ENCODE measurements at regions not wholly inside any gene's neighbourhood (a gene's known extent, or its start where the extent isn't known, plus 50 kb on each side); places are given as distances from the start of the nearest gene placed in this dataset.
"Not testable (repeated sequence)": the region's sequence is repeated elsewhere in the genome, so short reads cannot be mapped to it uniquely, and the experiment has no call there.

DNA sequence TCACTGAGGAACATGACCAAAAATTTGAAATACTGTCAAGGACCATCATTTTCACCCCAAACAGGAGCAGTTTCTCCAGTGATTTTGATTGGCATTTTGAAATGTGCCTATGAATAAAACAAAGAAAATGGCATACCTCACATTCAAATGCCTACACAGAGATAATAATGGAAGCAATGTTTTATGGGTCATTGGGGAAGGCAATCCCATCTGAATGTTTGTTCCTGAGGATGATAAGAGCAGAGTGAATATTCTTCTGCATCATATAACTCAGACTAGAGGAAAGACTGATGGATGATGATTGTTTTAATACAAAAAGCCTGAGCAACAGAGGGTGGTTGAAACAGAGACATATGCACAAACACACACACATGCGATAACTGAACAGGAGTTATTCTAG, 2749.9 kb downstream of the PCDH9 start:
- DNase-seq: no peak

DNA sequence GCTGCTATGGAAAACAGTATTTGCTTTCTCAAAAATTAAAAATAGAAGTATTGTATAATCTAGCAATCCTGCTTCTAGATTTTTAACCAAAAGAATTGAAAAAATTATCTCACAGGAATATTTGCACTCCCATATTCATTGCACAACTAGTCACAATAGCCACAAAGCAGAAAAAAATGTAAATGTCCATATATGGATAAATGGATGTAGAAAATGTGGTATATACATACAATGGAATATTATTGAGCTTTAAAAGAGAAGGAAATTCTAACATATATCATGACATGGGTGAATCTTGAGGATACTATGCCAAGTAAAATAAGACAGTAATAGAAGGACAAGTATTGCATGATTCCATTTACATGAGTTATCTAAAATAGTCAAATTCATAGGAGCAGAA, 2753.0 kb downstream of the PCDH9 start:
- DNase-seq: no peak

DNA sequence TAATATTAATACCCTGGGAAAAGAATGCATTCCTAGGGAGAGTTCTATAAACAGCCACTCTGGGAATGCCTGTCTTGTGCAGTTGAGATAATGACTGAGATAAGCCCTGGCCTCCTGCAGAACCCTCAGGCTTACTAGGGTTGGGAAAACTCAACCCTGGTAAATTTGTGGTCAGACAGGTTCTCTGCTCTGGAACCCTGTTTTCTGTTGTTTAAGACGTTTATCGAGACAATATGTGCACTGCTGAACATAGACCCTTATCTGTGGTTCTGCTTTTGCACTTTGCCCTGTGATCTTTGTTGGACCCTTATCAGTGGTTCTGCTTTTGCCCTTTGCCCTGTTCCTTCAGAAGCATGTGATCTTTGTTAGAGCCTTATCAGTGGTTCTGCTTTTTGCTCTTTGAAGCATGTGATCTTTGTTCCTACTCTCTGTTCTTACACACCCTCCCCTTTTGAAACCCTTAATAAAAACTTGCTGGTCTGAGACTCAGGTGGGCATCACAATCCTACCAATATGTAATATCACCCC, 2754.0 kb downstream of the PCDH9 start:
- DNase-seq: not testable (repeated sequence)

DNA sequence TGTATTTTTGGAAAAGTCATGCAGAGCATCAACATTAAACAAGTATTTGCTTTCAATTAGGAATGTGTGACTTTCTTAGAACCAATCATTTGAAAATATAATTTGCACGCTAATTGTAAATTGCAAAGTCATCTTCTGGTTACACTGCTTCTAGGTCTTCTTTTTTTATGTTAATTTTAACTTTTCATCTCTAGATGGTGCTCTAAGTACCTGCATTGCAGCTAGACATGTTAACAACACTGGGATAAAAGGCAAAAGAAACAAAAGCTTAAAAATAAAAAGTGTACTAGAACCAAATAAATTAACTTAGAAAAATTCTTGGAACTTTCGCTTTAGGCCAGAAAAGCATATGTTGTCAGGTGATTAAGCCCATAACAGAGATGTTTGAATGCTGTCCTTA, 2758.2 kb downstream of the PCDH9 start:
- DNase-seq: no peak

DNA sequence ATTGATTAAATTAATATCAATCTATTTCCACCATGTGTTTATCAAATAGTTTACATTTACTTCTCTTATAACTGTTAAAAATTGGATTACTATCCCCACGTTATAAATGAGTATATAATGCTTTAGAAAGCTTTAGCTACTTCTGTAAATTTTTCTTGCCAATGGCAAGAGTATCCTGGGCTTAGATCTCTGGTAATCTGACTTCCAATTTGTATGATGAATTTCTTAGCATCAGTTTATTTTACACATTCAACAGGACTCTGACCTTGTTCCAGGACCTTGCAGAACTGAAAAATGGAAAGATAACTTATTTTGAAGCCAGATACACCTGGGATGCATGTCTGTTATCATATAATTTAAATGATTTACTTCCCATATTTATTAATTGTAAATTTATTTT, 2759.4 kb downstream of the PCDH9 start:
- DNase-seq: no peak

DNA sequence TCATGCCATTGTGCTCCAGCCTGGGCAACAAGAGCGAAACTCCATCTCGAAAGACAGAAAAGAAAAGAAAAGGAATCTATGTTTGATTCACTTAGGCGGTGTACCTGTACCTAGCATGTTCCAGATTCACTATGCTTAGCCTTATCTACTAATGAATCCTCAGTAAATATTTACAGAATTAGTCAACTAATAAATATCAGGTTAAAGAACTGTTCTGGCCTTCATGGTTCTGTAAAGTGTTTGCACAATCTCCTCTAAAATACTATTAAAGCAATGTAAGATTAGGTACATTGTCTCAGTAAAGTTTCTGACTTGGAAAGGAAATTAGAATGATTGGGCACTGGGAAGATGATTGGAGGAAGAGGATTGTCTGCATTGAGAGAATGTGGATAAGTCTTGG, 2770.4 kb downstream of the PCDH9 start:
- no peak for DNase-seq

DNA sequence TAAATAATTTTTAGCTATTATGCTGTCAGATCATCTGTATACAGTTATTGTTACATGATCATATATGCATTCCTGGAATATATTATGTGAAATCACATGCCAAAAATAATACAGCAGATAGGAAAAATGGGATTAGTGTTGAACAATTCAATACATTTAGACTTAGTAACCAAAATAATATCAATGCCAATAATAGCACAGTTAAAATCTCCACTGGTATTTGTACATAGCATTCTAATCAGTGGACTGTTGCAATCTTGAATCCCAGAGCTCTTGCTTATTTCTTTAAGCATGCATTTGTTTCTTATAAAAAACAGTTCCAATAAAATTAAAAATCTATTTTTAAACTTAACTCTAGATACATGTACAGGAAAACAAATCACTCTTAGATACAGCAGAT, 2772.2 kb downstream of the PCDH9 start:
- DNase-seq: no peak

DNA sequence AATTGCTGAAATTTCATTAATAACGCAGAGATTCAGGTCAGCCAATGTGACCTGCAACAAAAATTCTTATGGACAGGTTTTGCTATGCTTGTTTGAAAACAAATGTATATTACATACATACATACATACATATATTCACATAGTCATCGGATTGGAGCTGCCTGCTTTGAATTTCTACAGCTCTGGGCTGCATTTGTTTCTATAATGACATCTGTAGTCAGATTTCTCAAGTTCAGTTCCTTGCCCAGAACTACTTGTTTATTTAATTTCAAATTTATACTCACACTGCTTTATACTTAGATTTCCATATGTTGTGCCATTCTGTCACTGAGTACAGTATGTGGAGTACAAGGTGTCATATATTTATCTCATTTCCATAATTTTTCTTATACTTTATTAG, 2775.0 kb downstream of the PCDH9 start:
- no peak for DNase-seq

DNA sequence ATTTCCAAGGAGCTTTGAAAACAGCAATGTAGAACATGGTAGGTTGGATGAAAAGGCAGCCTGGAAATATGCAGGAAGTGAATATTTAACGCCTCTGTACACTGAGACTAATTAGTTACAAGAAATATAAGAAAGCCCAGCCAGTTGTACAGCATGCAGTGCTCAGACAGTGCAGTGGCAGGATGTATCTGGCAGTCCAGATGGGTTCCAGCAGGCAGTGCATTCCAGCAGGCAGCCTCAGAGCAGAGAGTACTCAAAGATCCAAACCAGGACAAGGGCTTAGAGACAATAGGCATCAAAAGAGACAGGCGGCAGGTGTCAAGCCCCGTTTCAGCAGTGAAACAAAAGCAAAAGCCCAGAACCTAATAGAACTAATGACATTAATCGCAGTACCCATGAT, 2776.3 kb downstream of the PCDH9 start:
- DNase-seq: no peak

DNA sequence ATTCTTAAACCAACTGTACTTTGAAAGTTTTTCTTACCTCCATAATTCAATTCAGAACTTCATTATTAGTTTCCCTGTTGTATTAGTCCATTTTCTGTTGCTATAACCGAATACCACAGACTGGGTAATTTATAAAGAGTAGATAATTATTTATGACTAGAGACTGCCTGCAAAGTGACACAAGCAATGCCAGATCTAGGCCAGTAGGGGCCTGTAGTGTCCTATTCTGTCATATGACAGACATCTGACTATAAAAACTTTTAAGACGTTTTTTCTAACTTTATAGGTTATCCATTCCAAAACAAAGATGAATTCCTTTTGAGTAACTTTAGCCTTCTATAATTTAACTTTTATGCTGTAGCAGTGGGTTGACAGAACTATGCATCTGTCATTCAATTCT, 2783.8 kb downstream of the PCDH9 start:
- no peak for DNase-seq

DNA sequence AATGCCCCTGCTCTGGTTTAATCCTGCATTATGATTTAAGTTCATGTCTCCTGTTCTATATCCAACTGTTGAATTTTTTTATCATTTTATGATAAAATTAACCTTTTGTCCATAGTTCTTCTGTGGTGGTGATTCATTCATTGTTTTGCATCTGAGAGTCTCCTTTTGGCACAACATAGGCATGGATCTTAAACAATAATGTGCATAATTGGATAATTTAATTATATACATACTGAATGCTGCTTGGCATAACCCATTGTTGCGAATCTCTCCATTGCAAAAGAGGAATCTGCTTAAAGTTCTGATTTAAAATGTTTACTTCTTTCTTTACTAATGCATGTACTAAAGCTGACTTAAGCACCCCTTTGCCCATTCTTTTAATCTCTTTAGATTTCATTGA, 2788.4 kb downstream of the PCDH9 start:
- DNase-seq: no peak

DNA sequence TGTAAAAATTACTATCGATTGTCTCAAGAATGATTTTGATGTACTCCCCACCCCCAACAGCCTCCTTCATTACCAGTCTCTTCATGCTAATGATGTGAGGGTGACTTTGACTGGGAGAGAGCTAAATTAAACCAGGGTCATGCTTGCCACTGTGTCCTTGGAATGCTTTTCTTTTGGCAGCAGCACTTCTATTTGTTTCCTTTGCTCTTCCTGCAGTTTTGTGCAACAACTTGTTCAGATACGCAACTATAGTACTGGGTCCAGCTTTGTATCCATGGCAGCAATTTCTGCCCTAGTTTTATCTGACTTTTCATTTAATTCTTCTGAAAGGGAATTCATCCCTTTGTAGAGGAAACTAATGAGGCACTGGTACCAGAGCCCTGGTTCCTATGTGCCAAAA, 2792.1 kb downstream of the PCDH9 start:
- no peak for DNase-seq

DNA sequence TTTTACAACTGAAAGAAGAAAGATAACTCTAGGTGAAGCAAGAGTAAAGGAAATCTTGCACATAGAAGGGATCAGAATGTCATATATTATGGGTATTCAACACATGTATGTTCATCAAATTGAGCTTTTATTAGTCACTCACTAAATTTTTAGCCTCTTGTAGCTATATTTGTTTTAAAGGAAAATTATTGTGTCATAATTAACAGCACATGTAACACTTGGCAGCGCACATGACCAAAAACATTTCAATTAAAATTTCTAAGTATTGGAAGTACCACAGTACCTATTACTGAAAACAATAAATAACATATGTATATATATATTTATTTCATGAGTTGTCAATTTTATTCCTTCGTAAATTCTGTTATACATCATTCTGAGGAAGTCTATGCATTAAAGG, 2800.4 kb downstream of the PCDH9 start:
- DNase-seq: no peak

DNA sequence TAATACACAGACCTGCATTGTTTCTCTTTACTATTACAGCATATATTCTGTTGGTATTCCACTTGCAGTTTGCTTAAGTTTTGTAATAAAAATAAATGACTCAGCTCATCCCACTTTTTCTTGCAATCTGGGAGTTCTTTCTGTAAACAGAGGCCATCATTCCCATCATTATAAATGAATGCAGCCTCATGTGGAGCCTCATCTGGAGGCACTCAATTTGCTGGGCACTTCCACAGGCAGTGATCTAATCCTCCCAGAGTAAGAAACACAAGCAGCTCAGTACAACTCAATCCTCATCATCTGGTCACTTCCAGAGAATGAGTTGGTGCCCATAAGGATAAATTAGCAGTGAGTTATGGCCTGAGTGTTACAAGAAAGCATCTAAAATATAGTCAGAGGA, 2801.9 kb downstream of the PCDH9 start:
- DNase-seq: no peak

DNA sequence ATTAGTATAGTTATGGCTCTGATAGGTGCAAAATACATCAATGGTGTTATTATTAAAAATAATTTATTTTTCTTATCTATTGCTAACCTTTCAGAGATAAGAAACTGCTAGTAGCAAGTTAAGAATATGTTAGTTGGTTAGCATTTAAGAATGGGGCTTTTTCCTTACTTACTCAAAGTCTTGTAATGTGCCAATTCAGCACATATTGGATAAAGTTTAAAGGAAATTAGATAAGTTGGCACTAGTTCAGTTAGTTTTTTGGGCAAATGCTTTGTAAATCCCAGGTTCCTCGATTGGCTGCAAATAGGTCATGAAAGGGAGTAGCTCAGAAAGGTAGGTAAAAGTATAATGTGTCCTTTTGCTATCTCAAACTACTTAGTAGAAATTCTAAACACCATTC, 2806.7 kb downstream of the PCDH9 start:
- no peak for DNase-seq

DNA sequence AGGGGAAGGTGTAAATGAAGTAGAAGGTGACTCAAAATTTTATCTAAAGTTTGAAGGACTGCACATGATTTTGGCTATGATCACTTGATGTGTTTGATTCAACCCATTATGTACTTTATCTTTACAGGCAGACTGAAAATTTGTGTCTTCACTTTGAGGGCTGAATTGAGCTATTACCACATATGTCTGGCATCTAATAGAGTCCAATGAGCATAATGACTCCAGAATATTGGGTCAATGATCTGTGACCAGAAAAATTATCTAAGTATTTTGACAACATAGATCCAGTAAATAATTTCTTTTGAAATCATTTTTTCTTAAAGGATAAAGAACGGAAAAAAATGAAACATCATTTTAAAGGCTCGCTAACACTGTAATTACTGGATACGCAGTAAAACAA, 2810.0 kb downstream of the PCDH9 start:
- no peak for DNase-seq

DNA sequence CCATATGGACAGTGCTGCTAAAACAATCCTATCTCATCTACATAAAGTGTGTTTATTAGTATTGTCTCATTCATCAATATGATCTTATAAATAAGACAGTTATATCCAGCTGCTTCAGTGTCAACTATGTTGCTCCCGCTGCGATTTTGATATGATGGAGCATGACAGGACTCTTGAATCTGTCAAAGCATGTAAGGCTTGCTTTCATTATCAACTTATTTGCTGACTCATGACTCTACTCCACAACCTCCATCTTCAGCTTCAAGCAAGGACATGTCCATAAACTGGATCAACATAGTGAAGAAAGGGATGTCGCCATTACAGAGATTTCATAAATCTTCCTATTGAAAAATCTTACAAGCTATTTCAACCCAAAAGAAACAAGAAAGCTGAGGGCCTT, 2812.6 kb downstream of the PCDH9 start:
- DNase-seq: no peak

DNA sequence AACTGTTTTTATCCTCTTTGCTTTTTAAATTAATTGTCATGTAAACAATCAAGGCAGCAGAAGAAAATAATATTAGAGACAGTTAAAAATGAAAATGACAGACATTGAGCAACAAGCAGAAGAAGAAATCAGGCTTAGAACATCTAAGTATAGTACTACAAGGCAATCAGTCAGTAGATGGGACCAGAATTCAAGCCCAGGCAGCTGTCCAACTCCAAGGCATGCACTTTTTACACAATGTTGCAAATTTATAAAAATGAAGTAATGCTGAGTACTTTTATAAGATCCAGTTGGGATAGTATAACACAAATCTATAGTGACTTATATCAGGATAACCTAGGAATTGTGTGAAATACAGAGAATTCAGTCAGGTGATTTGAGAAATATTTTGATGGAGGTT, 2815.8 kb downstream of the PCDH9 start:
- DNase-seq: no peak

DNA sequence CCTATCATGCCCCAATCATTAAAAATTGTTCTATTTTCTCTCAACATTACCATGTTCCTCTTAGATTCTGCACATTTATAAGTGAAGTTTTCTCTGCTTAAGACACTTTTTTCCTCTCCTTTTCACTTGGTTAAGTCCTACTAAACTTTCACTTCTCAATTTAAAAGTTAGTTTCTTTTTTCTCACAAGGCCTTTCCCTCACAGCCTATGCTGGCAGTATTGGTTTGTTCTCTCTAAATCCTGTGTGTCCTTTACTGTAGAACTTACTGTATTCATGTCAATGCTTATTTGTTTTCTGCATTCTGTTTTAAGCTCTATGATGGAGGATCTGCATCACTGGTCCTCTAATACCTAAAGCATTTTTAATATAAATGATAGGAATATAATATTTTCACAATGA, 2816.6 kb downstream of the PCDH9 start:
- no peak for DNase-seq

DNA sequence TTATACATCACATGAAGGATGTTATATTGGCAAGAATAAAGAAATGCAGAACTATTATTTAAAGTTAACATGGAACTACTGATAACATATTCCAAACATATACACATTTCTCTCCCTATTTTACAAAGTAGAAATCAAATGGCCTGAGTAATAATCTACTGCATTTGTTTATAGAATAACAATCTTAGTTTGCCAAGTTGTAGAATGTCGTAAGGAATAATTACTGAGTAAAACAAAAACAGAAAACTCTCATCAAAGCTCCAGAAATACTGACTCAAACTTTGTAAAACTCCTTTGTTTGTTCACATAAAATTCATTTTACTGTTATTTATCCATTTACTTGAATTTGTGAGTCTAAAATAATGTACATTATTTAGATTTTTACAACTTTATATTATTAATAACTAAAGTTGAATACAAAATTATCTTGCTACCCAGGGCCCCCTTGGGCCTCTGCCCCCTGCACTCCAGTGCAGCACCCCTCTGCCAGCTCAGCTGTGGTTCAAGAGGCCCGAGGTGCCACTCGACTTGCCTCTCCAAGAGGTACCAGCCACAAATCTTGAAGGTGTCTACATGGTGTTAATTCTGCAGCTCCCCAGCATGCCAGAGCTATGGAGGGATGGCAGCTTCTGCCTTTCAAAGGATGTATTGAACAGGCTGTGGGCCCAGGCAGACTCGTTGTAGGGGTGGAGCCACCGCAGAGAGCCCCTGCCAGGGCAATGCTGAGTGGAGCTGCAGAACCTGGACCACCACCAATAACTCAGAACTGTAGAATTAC, 2819.7 kb downstream of the PCDH9 start:
- no peak for DNase-seq

DNA sequence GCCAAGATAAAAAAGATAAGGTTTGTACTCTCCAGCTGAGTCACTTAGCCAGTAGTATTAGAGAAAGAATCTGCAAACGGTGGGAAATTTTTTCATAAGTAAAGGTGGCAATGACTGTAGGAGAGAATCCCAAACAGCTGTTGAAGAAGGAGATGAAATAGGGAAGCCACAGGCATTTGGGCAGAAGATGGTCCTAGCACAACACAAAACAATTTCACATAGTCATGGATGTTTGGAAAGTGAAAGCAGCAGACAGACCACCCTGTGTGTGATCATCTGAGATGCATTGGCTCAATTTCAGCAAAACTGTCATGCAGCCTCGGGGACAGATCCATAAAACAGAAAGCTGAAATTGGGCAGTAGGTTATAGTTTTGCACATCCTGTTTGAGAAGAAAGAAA, 2832.4 kb downstream of the PCDH9 start:
- no peak for DNase-seq

DNA sequence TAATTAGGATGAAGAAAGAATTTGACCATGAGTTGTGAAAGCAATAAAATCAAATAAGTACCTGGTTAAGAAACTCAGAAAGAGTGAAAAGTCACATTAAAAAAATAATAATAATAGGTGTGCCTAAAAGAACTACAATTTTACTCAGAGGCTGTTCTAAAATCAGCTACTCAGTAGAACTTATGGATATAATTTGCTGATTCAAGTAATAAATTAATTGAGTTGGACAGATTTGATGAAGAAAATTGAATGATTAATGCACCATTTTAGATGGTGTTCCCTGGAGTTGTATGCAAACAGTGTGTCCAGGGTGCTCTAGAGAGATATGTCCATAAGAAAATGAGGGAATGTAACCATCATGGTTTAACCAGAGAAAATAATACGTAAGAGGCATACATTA, 2852.5 kb downstream of the PCDH9 start:
- no peak for DNase-seq

DNA sequence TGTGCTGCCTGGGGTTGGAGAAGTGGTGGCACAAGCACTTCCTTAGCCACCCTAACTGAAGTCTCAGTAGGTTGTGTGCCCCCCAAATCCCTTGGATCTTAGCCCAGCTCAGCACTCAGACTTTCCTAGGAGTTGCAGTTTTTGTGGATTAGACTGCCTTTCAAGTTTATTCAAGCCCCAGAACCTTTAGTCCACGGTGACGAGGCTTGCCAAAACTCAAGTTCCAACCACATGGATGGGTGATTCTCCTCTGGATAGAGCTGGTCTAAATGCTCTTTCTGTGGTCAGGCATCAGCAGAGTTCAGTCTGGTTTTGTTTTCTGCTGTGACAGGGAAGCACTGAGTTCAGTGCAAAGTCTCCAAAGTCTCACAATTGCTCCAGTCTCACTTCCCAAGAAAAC, 2858.7 kb downstream of the PCDH9 start:
- DNase-seq: no peak

DNA sequence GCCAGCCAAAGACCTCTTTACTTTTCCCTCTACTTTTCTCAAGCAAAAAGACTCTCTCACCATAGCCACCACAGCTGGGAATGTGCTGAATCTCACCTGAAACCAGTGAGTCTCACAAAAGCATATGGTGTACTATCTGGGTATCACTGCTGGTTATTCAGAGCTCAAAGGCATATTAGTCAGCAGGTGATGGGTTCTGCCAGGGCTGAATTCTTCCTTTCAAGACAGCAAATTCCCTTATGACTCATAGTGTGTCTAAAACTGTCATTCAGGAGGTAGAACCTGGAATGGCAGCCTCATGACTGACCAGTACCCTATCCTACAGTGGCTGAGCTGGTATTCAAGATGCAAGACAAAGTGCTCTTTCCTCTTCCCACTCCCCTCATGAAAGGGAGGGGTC, 2859.1 kb downstream of the PCDH9 start:
- DNase-seq: no peak

DNA sequence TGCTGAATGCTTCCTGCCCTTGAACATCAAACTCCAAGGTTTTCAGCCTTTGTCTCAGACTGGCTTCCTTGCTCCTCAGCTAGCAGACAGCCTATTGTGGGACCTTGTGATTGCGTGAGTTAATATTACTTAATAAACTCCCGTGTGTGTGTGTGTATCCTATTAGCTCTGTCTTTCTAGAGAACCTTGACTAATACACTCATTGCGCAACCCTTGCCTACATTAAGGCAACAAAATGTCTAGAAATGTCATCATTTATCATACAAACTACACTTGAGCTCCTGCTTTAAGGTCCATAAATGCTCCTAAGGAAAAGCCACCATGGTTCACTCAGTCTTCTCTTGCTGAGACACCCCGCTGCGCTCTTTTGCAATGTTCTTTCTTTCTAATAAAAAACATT, 2861.0 kb downstream of the PCDH9 start:
- DNase-seq: no peak

Data from stimulated activated CD4-positive, alpha-beta T cell treated with anti-CD3 and anti-CD28 coated beads, Interleukin-4, amount 100 ng/mL, for 24 hours (primary cell).